Right lobe of liver (tissue), 6 donors: ENCODE measurements at regions not wholly inside any gene's neighbourhood (a gene's known extent, or its start where the extent isn't known, plus 50 kb on each side); places are given as distances from the start of the nearest gene placed in this dataset.

Experiments
- ATAC-seq, 4 donors: fragments of 200-7000 bp; cut with Tn5 transposase; one replicate each; pipeline ENCODE4 v1.9.1; 2020; ENCODE audit warnings: mild to moderate bottlenecking in 4 of 4, moderate library complexity in 4 of 4
- DNase-seq, 3 donors: peaks; one replicate each; pipeline ENCODE4 v3.0.0-alpha.2; 2020
- H3K27ac ChIP-seq, 3 donors: fragments of 200-600 bp; one replicate each; pipeline ENCODE4 v1.8.0; 2022
- H3K27me3 ChIP-seq, 2 donors: fragments of 200-600 bp; one replicate each; pipeline ENCODE4 v1.8.0; 2022
- H3K36me3 ChIP-seq, 4 donors: fragments of 200-600 bp; sonication (generic) in 1 of 4; one replicate each; pipeline versions ENCODE4 v1.5.1 to v1.8.0; 2017 to 2022; ENCODE audit warnings: control low read depth in 1 of 4
- H3K4me1 ChIP-seq, 4 donors: fragments of 200-600 bp; sonication (generic) in 1 of 4; one replicate each; pipeline versions ENCODE4 v1.5.1 to v1.8.0; 2017 to 2022; ENCODE audit warnings: control low read depth in 1 of 4
- H3K4me3 ChIP-seq, 3 donors: fragments of 200-600 bp; one replicate each; pipeline ENCODE4 v1.8.0; 2022
- H3K9me3 ChIP-seq, 4 donors: fragments of 200-600 bp; sonication (generic) in 1 of 4; one replicate each; pipeline versions ENCODE4 v1.5.1 to v1.8.0; 2017 to 2022; ENCODE audit warnings: control low read depth in 1 of 4
- CTCF ChIP-seq, 4 donors: fragments of 200-600 bp in 3 of 4; fragments of 450-650 bp in 1 of 4; IDR thresholded peaks; one replicate each; pipeline versions ENCODE4 v1.5.1 to v1.8.0; 2016 to 2022; ENCODE audit warnings: antibody characterized with exemption in 4 of 4, mild to moderate bottlenecking in 2 of 4
- POLR2A ChIP-seq: fragments of 450-650 bp; IDR thresholded peaks from one replicate; pipeline ENCODE4 v1.6.1; 2017; ENCODE audit warnings: antibody characterized with exemption, mild to moderate bottlenecking
- WGBS: methylation state at CpG from one replicate; pipeline ENCODE4 v1.1.6; 2018; ENCODE audit warnings: low coverage, low lambda C conversion rate; ENCODE audit not compliant: insufficient coverage; ENCODE audit errors: missing lambda C conversion rate; 5-methylcytosine and 5-hydroxymethylcytosine counted together
- intact Hi-C, 2 donors: fragments of 100-400 bp; cut with DNase I; formaldehyde crosslinking; loops; one replicate each; pipeline versions ENCODE4 v1.11.2 to v1.14.1; 2022
- donor health status: DM: no; HTN: yes; CAD: no.
- donor health status: DM: no; HTN: no; CAD: no.
- donor health status: DM: no; HTN: no; CAD: no.
- donor health status: DM: no; HTN: yes; CAD: no.
- donor health status: DM: no; HTN: yes; CAD: no.

GRCh38 chr12:118912697-118913270 lies 68.6 kb upstream of the SRRM4 start:
- intact Hi-C loops, result no loop called here
- Histone ChIP-seq H3K4me3 (no peak overlapping the region), H3K27ac (no peak overlapping the region), H3K27me3 (no peaks in the 10 kb centered on the region), H3K36me3 (no peaks in the 10 kb centered on the region), H3K4me1 (no peaks in the 10 kb centered on the region), H3K9me3 (no peaks in the 10 kb centered on the region)
- no peak for TF ChIP-seq POLR2A
- no peak for TF ChIP-seq CTCF (IDR thresholded peaks at IDR 0.05)
- WGBS, result 65% methylated on average over 9 of the region's 9 CpGs
- DNase-seq (no peak), ATAC-seq (no peak)

- DNase-seq, result no peak
- TF ChIP-seq POLR2A, result no peak
- TF ChIP-seq CTCF (IDR thresholded peaks at IDR 0.05), result no peak
- WGBS, result 65% methylated on average over 2 of the region's 2 CpGs
- H3K4me3 ChIP-seq, result no peak overlapping the region
- no peak for ATAC-seq
- H3K4me1 ChIP-seq, result no peaks in the 10 kb centered on the region
- H3K27me3 ChIP-seq, result no peaks in the 10 kb centered on the region
- H3K9me3 ChIP-seq, result no peaks in the 10 kb centered on the region
- H3K36me3 ChIP-seq, result no peaks in the 10 kb centered on the region
- H3K27ac ChIP-seq, result no peak overlapping the region
- intact Hi-C loops, result no loop called here
Measured at GRCh38 chr12:118921761-118922160, 59.6 kb upstream of the SRRM4 start.

- Histone ChIP-seq H3K36me3 (no peaks in the 10 kb centered on the region), H3K9me3 (no peaks in the 10 kb centered on the region), H3K4me1 (no peaks in the 10 kb centered on the region), H3K27me3 (no peaks in the 10 kb centered on the region), H3K27ac (no peak overlapping the region), H3K4me3 (no peak overlapping the region)
- ATAC-seq, result no peak
- intact Hi-C loops, result no loop called here
- 24% methylated on average over 2 of the region's 2 CpGs for WGBS
- no peak for DNase-seq
- no peak for TF ChIP-seq CTCF (IDR thresholded peaks at IDR 0.05)
- no peak for TF ChIP-seq POLR2A
Measured at GRCh38 chr12:118922405-118922804, 58.9 kb upstream of the SRRM4 start.

GRCh38 chr12:118925407-118925806 lies 55.9 kb upstream of the SRRM4 start:
- H3K27ac ChIP-seq, result no peak overlapping the region
- DNase-seq (no peak), ATAC-seq (peak in 3 of 4 donors; percentile 28 to 46 (median 46))
- no peaks in the 10 kb centered on the region for H3K27me3 ChIP-seq
- TF ChIP-seq POLR2A (no peak), CTCF (IDR thresholded peaks at IDR 0.05) (no peak)
- no peaks in the 10 kb centered on the region for H3K36me3 ChIP-seq
- no peak overlapping the region for H3K4me3 ChIP-seq
- H3K4me1 ChIP-seq, result no peaks in the 10 kb centered on the region
- 0% methylated on average over 1 of the region's 1 CpG for WGBS
- intact Hi-C loops, result no loop called here
- no peaks in the 10 kb centered on the region for H3K9me3 ChIP-seq

- Histone ChIP-seq H3K27ac (no peak overlapping the region), H3K27me3 (no peaks in the 10 kb centered on the region), H3K36me3 (no peaks in the 10 kb centered on the region), H3K4me3 (no peak overlapping the region), H3K9me3 (no peaks in the 10 kb centered on the region), H3K4me1 (no peaks in the 10 kb centered on the region)
- no peak for ATAC-seq
- WGBS, result 25% methylated on average over 3 of the region's 3 CpGs
- intact Hi-C loops, result no loop called here
- no peak for DNase-seq
- no peak for TF ChIP-seq POLR2A
- TF ChIP-seq CTCF (IDR thresholded peaks at IDR 0.05), result no peak
Measured at GRCh38 chr12:118925826-118926225, 55.5 kb upstream of the SRRM4 start.
